ENCODE measurements at regions not wholly inside any gene's neighbourhood (a gene's known extent, or its start where the extent isn't known, plus 50 kb on each side); places are given as distances from the start of the nearest gene placed in this dataset.

- Histone ChIP-seq H3K4me3 (no peak overlapping the region), H3K9me3 (no peaks in the 10 kb centered on the region), H3K4me1 (no peaks in the 10 kb centered on the region), H3K27me3 (no peaks in the 10 kb centered on the region), H3K36me3 (no peaks in the 10 kb centered on the region), H3K27ac (no peak overlapping the region)
- no peak for DNase-seq (ENCODE audit: low spot score in 2 of 2)
- intact Hi-C loops (cut with DNase I), result no loop called here
- TF ChIP-seq CTCF (IDR thresholded peaks at IDR 0.05), result no peak
Measured at GRCh38 chr16:77541165-77541564, 106.3 kb upstream of the ADAMTS18 start.

- intact Hi-C loops (cut with DNase I), result no loop called here
- no peak for TF ChIP-seq CTCF (IDR thresholded peaks at IDR 0.05)
- Histone ChIP-seq H3K9me3 (no peaks in the 10 kb centered on the region), H3K27me3 (no peaks in the 10 kb centered on the region), H3K36me3 (no peaks in the 10 kb centered on the region), H3K4me1 (no peaks in the 10 kb centered on the region), H3K4me3 (no peak overlapping the region), H3K27ac (no peak overlapping the region)
- DNase-seq (ENCODE audit: low spot score in 2 of 2), result no peak
Measured at GRCh38 chr16:77548151-77548550, 113.3 kb upstream of the ADAMTS18 start.

- intact Hi-C loops (cut with DNase I), result no loop called here
- no peak for TF ChIP-seq CTCF (IDR thresholded peaks at IDR 0.05)
Measured at GRCh38 chr16:77548766-77549165, 113.9 kb upstream of the ADAMTS18 start.

GRCh38 chr16:77549876-77550275, 115.0 kb upstream of the ADAMTS18 start:
- no peak for TF ChIP-seq CTCF (IDR thresholded peaks at IDR 0.05)
- H3K9me3 ChIP-seq, result no peaks in the 10 kb centered on the region
- no peak overlapping the region for H3K27ac ChIP-seq
- no peaks in the 10 kb centered on the region for H3K27me3 ChIP-seq
- H3K36me3 ChIP-seq, result no peaks in the 10 kb centered on the region
- DNase-seq (ENCODE audit: low spot score in 2 of 2), result no peak
- intact Hi-C loops (cut with DNase I), result no loop called here
- H3K4me3 ChIP-seq, result no peak overlapping the region
- no peaks in the 10 kb centered on the region for H3K4me1 ChIP-seq

More at GRCh38 chr16:77548766-77549165, 113.9 kb upstream of the ADAMTS18 start:
- Histone ChIP-seq H3K4me1 (no peaks in the 10 kb centered on the region), H3K9me3 (no peaks in the 10 kb centered on the region), H3K4me3 (no peak overlapping the region), H3K27ac (no peak overlapping the region), H3K36me3 (no peaks in the 10 kb centered on the region), H3K27me3 (no peaks in the 10 kb centered on the region)
- DNase-seq (ENCODE audit: low spot score in 2 of 2), result no peak

GRCh38 chr16:77551357-77551756, 116.5 kb upstream of the ADAMTS18 start:
- TF ChIP-seq CTCF (IDR thresholded peaks at IDR 0.05), result no peak
- intact Hi-C loops (cut with DNase I), result no loop called here
- H3K4me3 ChIP-seq, result no peak overlapping the region

GRCh38 chr16:77553130-77553529, 118.3 kb upstream of the ADAMTS18 start:
- no peak for TF ChIP-seq CTCF (IDR thresholded peaks at IDR 0.05)
- no peak for DNase-seq (ENCODE audit: low spot score in 2 of 2)
- no peak overlapping the region for H3K27ac ChIP-seq
- no peaks in the 10 kb centered on the region for H3K36me3 ChIP-seq
- H3K4me1 ChIP-seq, result no peaks in the 10 kb centered on the region
- intact Hi-C loops (cut with DNase I), result no loop called here
- no peaks in the 10 kb centered on the region for H3K27me3 ChIP-seq
- H3K9me3 ChIP-seq, result no peaks in the 10 kb centered on the region
- H3K4me3 ChIP-seq, result no peak overlapping the region

More at GRCh38 chr16:77551357-77551756, 116.5 kb upstream of the ADAMTS18 start:
- no peaks in the 10 kb centered on the region for H3K9me3 ChIP-seq
- no peaks in the 10 kb centered on the region for H3K4me1 ChIP-seq
- H3K27ac ChIP-seq, result no peak overlapping the region
- no peak for DNase-seq (ENCODE audit: low spot score in 2 of 2)
- no peaks in the 10 kb centered on the region for H3K27me3 ChIP-seq
- no peaks in the 10 kb centered on the region for H3K36me3 ChIP-seq

Measured in ascending aorta (tissue), 2 donors.